Astrocyte (in vitro differentiated cells and primary cell): ENCODE measurements at regions not wholly inside any gene's neighbourhood (a gene's known extent, or its start where the extent isn't known, plus 50 kb on each side); places are given as distances from the start of the nearest gene placed in this dataset.

Experiments
- DNase-seq: peaks from one replicate; pipeline ENCODE4 v3.0.0-alpha.2; 2010; ENCODE audit warnings: low read depth
- FAIRE-seq: peaks from 2 replicates; lab custom pipeline; 2011; peaks lifted over from hg19 to GRCh38; lab: Jason Lieb, UNC
- H2AFZ ChIP-seq: 2 replicates; pipeline ENCODE4 v1.6.0; 2012; ENCODE audit warnings: low read depth, low read length, inconsistent platforms
- H3K27ac ChIP-seq: 2 replicates; pipeline ENCODE4 v1.5.1; 2011; ENCODE audit warnings: low read depth, low read length, inconsistent platforms
- H3K27me3 ChIP-seq: 2 replicates; pipeline ENCODE4 v1.6.0; 2011; ENCODE audit warnings: low read length, inconsistent platforms; ENCODE audit not compliant: insufficient read depth
- H3K36me3 ChIP-seq: 2 replicates; pipeline ENCODE4 v1.5.1; 2011; ENCODE audit warnings: low read length, inconsistent platforms; ENCODE audit not compliant: insufficient read depth
- H3K4me1 ChIP-seq: 2 replicates; pipeline ENCODE4 v1.5.1; 2011; ENCODE audit warnings: low read length, inconsistent platforms; ENCODE audit not compliant: insufficient read depth
- H3K4me2 ChIP-seq: 2 replicates; pipeline ENCODE4 v1.6.0; 2012; ENCODE audit warnings: low read length, inconsistent platforms
- H3K4me3 ChIP-seq: 2 replicates; pipeline ENCODE4 v1.5.1; 2011; ENCODE audit warnings: low read depth, mild to moderate bottlenecking, low read length, inconsistent platforms; ENCODE audit not compliant: insufficient read depth
- H3K79me2 ChIP-seq: 2 replicates; pipeline ENCODE4 v1.6.0; 2012; ENCODE audit warnings: mild to moderate bottlenecking, low read length, inconsistent platforms; ENCODE audit not compliant: insufficient read depth
- H3K9ac ChIP-seq: 2 replicates; pipeline ENCODE4 v1.6.0; 2012; ENCODE audit warnings: mild to moderate bottlenecking, low read length, inconsistent platforms
- H3K9me3 ChIP-seq: 2 replicates; pipeline ENCODE4 v1.5.1; 2012; ENCODE audit warnings: low read depth, mild to moderate bottlenecking, low read length, inconsistent platforms; ENCODE audit not compliant: insufficient read depth
- H4K20me1 ChIP-seq: 2 replicates; pipeline ENCODE4 v1.6.0; 2012; ENCODE audit warnings: low read length, inconsistent platforms; ENCODE audit not compliant: insufficient read depth
- H3K27ac Mint-ChIP-seq: one replicate; pipeline ENCODE4 v1.8.0; 2021; ENCODE audit warnings: mild to moderate bottlenecking, mixed read lengths; ENCODE audit not compliant: unreplicated experiment
- H3K27me3 Mint-ChIP-seq: one replicate; pipeline ENCODE4 v1.8.0; 2021; ENCODE audit warnings: low read depth, mixed read lengths; ENCODE audit not compliant: unreplicated experiment
- H3K36me3 Mint-ChIP-seq: one replicate; pipeline ENCODE4 v1.8.0; 2021; ENCODE audit warnings: low read depth, mixed read lengths; ENCODE audit not compliant: unreplicated experiment
- H3K4me1 Mint-ChIP-seq: one replicate; pipeline ENCODE4 v1.8.0; 2021; ENCODE audit warnings: low read depth, mixed read lengths; ENCODE audit not compliant: unreplicated experiment
- H3K4me3 Mint-ChIP-seq: one replicate; pipeline ENCODE4 v1.8.0; 2021; ENCODE audit warnings: mild to moderate bottlenecking, moderate library complexity, mixed read lengths; ENCODE audit not compliant: unreplicated experiment
- H3K9me3 Mint-ChIP-seq: one replicate; pipeline ENCODE4 v1.8.0; 2021; ENCODE audit warnings: mild to moderate bottlenecking, mixed read lengths; ENCODE audit not compliant: unreplicated experiment
- CTCF ChIP-seq: IDR thresholded peaks from 2 replicates; pipeline ENCODE4 v1.5.1; 2011; ENCODE audit warnings: low read depth, mild to moderate bottlenecking, inconsistent platforms, low read length, moderate library complexity; ENCODE audit not compliant: insufficient read depth
- EZH2 ChIP-seq: IDR thresholded peaks from 2 replicates; pipeline ENCODE4 v1.6.1; 2012; ENCODE audit warnings: mild to moderate bottlenecking, low read length, inconsistent platforms; ENCODE audit not compliant: insufficient read depth

- no peak for DNase-seq
- no peaks in the 10 kb centered on the region for H3K9me3 ChIP-seq
- no peak for FAIRE-seq
- TF ChIP-seq EZH2 (no peak), CTCF (no peak)
- Mint-ChIP-seq H3K9me3 (no peaks in the 10 kb centered on the region), H3K4me3 (no peak overlapping the region), H3K4me1 (no peaks in the 10 kb centered on the region), H3K27me3 (no peaks in the 10 kb centered on the region), H3K36me3 (no peaks in the 10 kb centered on the region), H3K27ac (no peak overlapping the region)
- H3K79me2 ChIP-seq, result no peaks in the 10 kb centered on the region
- H3K27ac ChIP-seq, result no peak overlapping the region
- no peak overlapping the region for H3K9ac ChIP-seq
- no peaks in the 10 kb centered on the region for H4K20me1 ChIP-seq
- H3K4me3 ChIP-seq, result no peak overlapping the region
- H3K4me2 ChIP-seq, result no peak overlapping the region
- H3K27me3 ChIP-seq, result no peaks in the 10 kb centered on the region
- H3K36me3 ChIP-seq, result no peaks in the 10 kb centered on the region
- H3K4me1 ChIP-seq, result no peaks in the 10 kb centered on the region
- H2AFZ ChIP-seq, result no peak overlapping the region
These were observed 65.8 kb upstream of the MS4A8 start for GRCh38 chr11:60633645-60634044.

DNA sequence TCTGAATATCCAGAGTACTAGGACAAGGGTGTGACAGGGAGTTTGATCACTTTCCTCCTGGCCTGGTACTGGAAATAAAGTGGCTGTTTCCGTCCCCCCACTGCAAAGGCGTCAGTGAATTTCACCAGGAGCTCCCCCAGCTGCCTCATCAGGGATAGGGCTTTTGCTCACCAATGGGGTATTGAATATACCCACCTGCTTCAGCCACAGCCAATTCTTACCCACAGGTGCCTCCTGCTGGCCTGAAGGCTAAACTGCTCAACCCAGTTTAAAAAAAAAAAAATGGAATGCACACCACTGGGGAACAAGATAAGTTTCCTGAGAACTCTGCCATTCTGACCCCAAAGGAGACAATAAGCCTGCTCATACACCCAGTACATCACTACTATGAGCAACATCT, 65.3 kb upstream of the MS4A8 start:
- no peak for FAIRE-seq
- Mint-ChIP-seq H3K27me3 (no peaks in the 10 kb centered on the region), H3K4me1 (no peaks in the 10 kb centered on the region), H3K9me3 (no peaks in the 10 kb centered on the region), H3K36me3 (no peaks in the 10 kb centered on the region), H3K27ac (no peak overlapping the region), H3K4me3 (no peak overlapping the region)
- Histone ChIP-seq H3K27ac (no peak overlapping the region), H3K27me3 (no peaks in the 10 kb centered on the region), H3K4me2 (no peak overlapping the region), H3K9ac (no peak overlapping the region), H3K4me3 (no peak overlapping the region), H4K20me1 (no peaks in the 10 kb centered on the region), H3K79me2 (no peaks in the 10 kb centered on the region), H3K4me1 (no peaks in the 10 kb centered on the region), H2AFZ (no peak overlapping the region), H3K36me3 (no peaks in the 10 kb centered on the region), H3K9me3 (no peaks in the 10 kb centered on the region)
- no peak for TF ChIP-seq CTCF
- no peak for TF ChIP-seq EZH2
- DNase-seq, result no peak

- no peaks in the 10 kb centered on the region for H3K79me2 ChIP-seq
- no peak overlapping the region for H3K27ac ChIP-seq
- no peak overlapping the region for H3K27ac Mint-ChIP-seq
- H2AFZ ChIP-seq, result no peak overlapping the region
- H3K36me3 Mint-ChIP-seq, result no peaks in the 10 kb centered on the region
- DNase-seq, result no peak
- H3K27me3 ChIP-seq, result no peaks in the 10 kb centered on the region
- no peak overlapping the region for H3K9ac ChIP-seq
- no peaks in the 10 kb centered on the region for H4K20me1 ChIP-seq
- peaks cover 3% of the 10 kb centered on the region for H3K27me3 Mint-ChIP-seq
- H3K9me3 ChIP-seq, result no peaks in the 10 kb centered on the region
- no peak overlapping the region for H3K4me2 ChIP-seq
- H3K4me3 ChIP-seq, result no peak overlapping the region
- no peaks in the 10 kb centered on the region for H3K36me3 ChIP-seq
- no peaks in the 10 kb centered on the region for H3K4me1 Mint-ChIP-seq
- H3K4me1 ChIP-seq, result no peaks in the 10 kb centered on the region
- H3K9me3 Mint-ChIP-seq, result no peaks in the 10 kb centered on the region
- H3K4me3 Mint-ChIP-seq, result no peak overlapping the region
- FAIRE-seq, result no peak
- TF ChIP-seq CTCF (no peak), EZH2 (no peak)
These were observed 57.5 kb upstream of the MS4A8 start for GRCh38 chr11:60641940-60642339.
